ENCODE measurements at regions not wholly inside any gene's neighbourhood (a gene's known extent, or its start where the extent isn't known, plus 50 kb on each side); places are given as distances from the start of the nearest gene placed in this dataset.

GRCh38 chr16:72264771-72265170, 92.8 kb upstream of the PMFBP1 start (continued):
- no peak for TF ChIP-seq ZBTB33 (IDR thresholded peaks at IDR 0.05; ENCODE audit: extremely low read depth, insufficient replicate concordance, low read length)

- intact Hi-C loops (cut with micrococcal nuclease) = no loop called here
- no peaks in the 10 kb centered on the region for H3K9me3 ChIP-seq (ENCODE audit: control insufficient read depth in 1 of 2, insufficient read depth in 1 of 2, low read depth in 1 of 2, low read length in 2 of 2)
- no peak overlapping the region for H2AFZ ChIP-seq (ENCODE audit: low read depth, low read length, poor library complexity, severe bottlenecking)
- no peaks in the 10 kb centered on the region for H3K27me3 ChIP-seq (ENCODE audit: insufficient read depth, low read length)
- ATAC-seq = no peak
- H3K4me1 ChIP-seq (ENCODE audit: control insufficient read depth in 1 of 2, insufficient read depth in 2 of 2, low read length in 2 of 2) = no peaks in the 10 kb centered on the region
- no peaks in the 10 kb centered on the region for H3K36me3 ChIP-seq (ENCODE audit: control insufficient read depth in 1 of 2, insufficient read depth in 2 of 2, low read length in 2 of 2)
- H3K9me2 ChIP-seq (ENCODE audit: insufficient read depth) = no peaks in the 10 kb centered on the region; the same call in 1 of the 2 replicates
- H3K4me3 ChIP-seq (replicated peaks in 1 of 2; ENCODE audit: low read depth in 1 of 2, low read length in 2 of 2) = no peak overlapping the region
- no peak overlapping the region for H3K9ac ChIP-seq (ENCODE audit: low read length)
- no TSS peak for BruUV-seq (replicated peaks)
- H3K79me2 ChIP-seq (ENCODE audit: insufficient read depth, low read length) = no peaks in the 10 kb centered on the region
- TF ChIP-seq EZH2 (IDR thresholded peaks at IDR 0.05) (no peak), YY1 (IDR thresholded peaks at IDR 0.05; ENCODE audit: extremely low read depth, insufficient replicate concordance, low read depth, low read length) (no peak), FOSL1 (IDR thresholded peaks at IDR 0.05; ENCODE audit: low read depth) (no peak), ZFX (IDR thresholded peaks at IDR 0.05) (no peak), EZH2phosphoT487 (IDR thresholded peaks at IDR 0.05; ENCODE audit: borderline replicate concordance) (no peak), ZNF274 (IDR thresholded peaks at IDR 0.05; ENCODE audit: low read depth, low read length) (no peak), RAD21 (IDR thresholded peaks at IDR 0.05; ENCODE audit: low read depth) (no peak), JUND (IDR thresholded peaks at IDR 0.05) (no peak), MAX (IDR thresholded peaks at IDR 0.05) (no peak), CBX3 (IDR thresholded peaks at IDR 0.05; ENCODE audit: low read depth) (no peak)
- H3K27ac ChIP-seq (ENCODE audit: low read depth, low read length) = no peak overlapping the region
- ChIA-PET RAD21 (ENCODE audit: low non-redundant PET in 1 of 2, low total read pairs in 2 of 2, uncharacterized antibody in 2 of 2, unreplicated experiment in 2 of 2) (no interaction called here), CTCF (no interaction called here), POLR2A (no interaction called here)
- H4K20me1 ChIP-seq (ENCODE audit: insufficient read depth) = no peaks in the 10 kb centered on the region
- no peak for DNase-seq (ENCODE audit: low read depth, low spot score)
- no peak overlapping the region for H3K4me2 ChIP-seq (ENCODE audit: low read length)
These were observed 90.8 kb upstream of the PMFBP1 start for GRCh38 chr16:72262711-72263110.

Measured in HCT116 (cell line).